GM18909 (cell line): ENCODE measurements at regions not wholly inside any gene's neighbourhood (a gene's known extent, or its start where the extent isn't known, plus 50 kb on each side); places are given as distances from the start of the nearest gene placed in this dataset.
A peak's percentile ranks its signal among the peaks of the same experiment; 100 is the strongest.
"Not testable (repeated sequence)": the region's sequence is repeated elsewhere in the genome, so short reads cannot be mapped to it uniquely, and the experiment has no call there.

Experiments
- ATAC-seq: cut with Tn5 transposase; IDR thresholded peaks from one replicate; pipeline ENCODE4 v1.9.1; 2021; ENCODE audit warnings: mild to moderate bottlenecking; ENCODE audit not compliant: unreplicated experiment, poor library complexity

DNA sequence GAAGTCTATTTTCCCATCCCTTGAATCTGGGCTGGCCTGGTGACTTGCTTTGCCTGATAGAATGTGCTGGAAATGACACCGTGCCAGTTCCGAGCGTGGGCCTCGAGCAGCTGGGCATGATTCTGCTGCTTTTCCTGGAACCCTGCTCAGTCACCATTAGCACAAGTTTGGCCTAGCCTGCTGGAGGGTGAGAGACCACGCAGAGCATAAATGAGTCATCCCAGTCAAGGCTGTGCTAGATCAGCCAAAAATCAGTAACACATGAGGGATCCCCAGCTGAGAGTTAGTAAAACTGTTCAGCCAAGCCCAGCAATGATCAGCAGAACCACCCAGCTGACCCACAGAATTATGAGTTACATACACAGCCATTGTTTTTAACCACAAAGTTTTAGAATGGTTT is 74.8 kb upstream of the TOP1 start:
- no peak for ATAC-seq

- ATAC-seq = no peak
Observed at GRCh38 chr20:40954521-40955165, 74.0 kb upstream of the TOP1 start.

- ATAC-seq = no peak
Observed at GRCh38 chr20:40955326-40955725, 73.3 kb upstream of the TOP1 start.

DNA sequence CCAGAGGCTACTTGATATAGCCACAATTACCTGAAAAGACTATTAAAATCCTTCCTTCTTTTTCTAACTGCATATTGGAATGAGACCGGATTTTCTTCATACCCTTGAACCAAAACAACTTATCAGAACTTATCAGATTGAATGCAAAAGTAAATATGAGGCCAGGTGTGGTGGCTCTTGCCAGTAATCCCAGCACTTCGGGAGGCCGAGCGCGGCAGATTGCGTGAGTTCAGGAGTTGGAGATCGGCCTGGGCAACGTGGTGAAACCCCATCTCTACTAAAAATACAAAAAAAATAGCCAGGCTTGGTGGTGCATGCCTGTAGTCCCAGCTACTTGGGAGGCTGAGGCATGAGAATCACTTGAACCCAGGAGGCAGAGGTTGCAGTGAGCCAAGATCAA is 72.8 kb upstream of the TOP1 start:
- not testable (repeated sequence) for ATAC-seq

- ATAC-seq = no peak
Observed at GRCh38 chr20:40956542-40957264, 71.9 kb upstream of the TOP1 start.

GRCh38 chr20:40957265-40957760 is 71.3 kb upstream of the TOP1 start:
- ATAC-seq = no peak

DNA sequence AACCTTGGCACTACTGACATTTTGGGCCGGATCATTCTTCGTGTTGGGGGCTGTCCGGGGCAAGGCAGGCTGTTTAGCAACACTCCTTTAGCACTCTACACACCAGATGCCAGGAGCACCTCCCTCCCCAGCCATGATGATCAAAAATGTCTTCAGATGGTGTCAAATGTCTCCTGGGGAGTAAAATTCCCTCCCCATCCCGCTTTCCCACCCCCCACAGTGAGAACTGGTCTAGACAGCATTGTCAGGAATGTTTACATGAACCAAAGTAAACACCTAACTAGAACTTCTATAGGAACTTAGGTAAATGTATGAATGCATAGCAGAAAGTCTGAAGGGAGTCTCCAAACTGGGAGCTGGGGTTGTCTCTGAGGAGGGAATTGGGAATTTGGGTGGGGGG is 70.0 kb upstream of the TOP1 start:
- no peak for ATAC-seq

DNA sequence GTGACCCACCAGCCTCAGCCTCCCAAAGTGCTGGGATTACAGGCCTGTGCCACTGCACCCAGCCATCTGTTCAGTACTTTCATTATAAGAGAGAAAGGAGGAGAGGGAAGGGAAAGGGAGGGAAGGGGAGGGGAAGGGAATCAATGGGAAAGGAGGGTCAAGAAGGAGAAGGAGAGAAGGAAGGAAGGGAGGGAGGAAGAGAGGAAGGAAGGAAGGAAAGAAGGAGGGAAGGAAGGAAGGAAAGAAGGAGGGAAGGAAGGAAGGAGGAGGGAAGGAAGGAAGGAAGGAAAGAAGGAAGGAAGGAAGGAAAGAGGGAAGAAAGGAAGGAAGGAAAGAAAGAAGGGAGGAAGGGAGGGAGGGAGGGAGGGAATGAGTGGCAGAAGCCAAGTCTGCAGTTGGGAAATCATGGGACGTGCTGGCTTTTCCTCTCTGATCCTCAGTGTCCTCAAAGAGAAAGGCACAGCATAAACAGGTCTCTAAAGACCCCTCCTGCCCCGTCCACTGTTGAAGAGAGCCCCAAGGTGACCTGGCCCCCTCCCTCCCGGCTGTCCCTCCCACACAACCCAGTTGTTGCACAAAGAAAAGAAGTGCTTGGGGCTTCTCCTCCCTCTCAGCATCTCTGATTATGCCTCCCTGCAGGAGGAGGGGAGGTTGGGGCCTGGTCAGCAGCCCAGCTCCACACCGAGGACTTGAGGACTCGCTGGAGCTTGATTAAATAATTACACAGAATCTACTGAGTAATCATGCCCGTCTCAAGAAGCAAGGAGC is 69.1 kb upstream of the TOP1 start:
- no peak for ATAC-seq

DNA sequence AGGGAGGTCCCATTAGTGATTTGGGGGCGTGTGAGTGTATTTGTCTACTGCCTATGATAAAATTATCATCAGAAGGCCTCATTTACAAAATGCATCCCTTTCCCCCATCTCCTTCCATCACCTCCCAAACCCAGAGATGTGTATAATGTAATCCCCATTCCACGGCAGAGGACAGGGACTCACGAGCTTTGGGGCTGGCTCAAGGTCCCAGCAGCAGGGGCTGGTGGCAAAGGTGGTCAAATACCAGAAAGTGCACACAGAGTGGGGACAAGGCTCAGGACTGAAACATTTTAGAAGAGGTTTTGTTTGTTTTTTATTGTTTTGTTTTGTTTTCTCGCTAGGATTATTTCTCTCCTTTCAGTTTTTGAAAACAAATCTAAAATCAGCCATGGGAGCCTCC is 68.5 kb upstream of the TOP1 start:
- ATAC-seq = no peak

- no peak for ATAC-seq
Observed at GRCh38 chr20:40960521-40960956, 68.1 kb upstream of the TOP1 start.

- ATAC-seq = no peak
Observed at GRCh38 chr20:40961176-40961575, 67.4 kb upstream of the TOP1 start.

DNA sequence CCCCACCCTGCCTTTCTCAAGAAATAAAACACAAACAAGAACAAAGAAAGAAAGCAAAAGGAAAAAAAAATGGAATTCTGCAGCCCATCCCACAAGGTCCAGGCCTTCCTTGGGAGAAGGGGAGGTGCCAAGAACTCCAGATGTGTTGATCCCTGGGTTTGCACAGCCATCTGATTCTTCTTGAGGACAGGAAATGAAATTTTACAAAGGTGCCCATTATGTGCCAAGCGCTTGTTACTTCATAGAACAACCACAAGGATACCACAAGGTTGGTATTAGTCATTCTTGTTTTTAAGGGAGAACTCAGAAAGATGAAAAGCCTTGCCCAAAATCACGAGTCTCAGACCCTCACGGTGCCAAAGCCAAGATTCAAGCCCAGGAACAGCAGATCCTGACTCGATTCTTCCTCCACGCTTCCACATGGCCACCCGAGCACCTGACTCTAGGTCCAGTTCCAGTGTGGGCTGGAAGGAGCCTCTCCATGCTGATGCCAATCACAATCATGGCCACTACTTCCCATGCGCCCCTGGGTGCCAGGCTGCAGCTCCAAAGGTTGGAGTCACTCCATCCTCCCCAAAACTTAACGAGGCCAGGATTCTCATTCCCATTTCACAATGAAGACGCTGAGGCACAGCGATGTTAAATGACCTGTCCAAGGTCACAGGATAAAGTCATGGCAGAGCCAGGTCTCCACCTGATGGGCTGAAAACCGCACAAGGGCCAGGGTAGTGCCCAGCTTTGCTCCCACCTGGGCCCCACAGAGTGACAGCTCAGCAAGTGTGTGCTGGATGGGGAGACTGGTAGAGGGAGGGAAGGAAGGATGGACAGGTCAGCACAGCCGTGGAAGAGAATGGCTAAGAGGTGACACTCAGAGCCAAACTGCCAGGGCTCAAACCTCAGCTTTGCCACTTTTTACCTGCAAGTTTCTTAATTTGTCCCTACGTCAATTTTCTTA is 66.7 kb upstream of the TOP1 start:
- ATAC-seq = no peak

DNA sequence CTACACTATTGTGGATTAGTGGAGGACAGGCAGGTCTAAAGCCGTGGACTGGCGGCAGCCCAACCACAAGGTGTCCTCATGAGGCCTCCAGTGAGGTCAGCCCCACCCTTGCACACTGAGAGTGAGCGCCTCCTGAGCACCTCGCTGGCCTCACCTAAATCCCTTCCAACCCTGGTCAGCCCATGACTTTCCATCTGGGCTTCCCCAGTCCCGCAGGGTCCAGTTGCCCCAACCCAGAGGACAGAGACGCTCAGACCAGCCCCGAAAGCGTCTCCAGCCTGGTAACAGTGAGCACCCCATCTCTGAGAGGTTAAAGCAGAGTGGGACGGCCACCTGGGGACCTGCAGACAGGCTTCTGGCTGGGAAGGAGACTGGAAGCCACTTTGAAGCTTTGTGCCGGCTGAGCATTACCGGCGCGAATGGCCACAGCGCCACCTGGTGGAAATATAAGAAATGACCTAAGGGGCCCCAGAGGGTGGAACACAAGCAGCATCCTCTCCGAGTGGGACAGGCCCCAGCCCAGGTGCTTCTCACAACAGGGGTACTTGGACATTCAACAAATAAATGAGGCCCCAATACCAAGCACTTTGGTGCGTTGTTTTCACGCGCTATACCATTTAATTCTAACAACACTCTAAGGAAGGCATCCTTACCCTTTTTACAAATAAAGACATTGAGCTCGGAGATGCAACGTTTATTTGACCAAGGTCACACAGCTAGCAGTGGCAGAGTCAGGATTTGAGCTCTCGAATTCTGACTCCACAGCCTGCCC is 65.7 kb upstream of the TOP1 start:
- peak; percentile 61 for ATAC-seq

DNA sequence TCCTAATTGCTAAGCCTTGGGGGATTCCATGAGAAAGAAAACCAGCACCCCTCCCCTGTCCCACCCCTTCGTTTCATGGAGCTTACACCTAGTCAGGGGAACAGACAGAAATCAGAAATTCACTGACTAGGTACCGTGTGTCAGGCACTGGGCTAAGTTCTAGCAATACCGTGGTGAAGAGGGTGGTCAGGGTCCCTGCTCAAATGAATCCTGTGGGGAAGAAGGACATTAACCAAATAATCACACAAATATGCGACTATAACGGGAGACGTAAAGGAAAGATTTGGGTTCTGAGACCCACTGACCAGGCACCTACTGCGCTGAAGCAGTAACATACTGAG is 65.1 kb upstream of the TOP1 start:
- ATAC-seq = no peak

DNA sequence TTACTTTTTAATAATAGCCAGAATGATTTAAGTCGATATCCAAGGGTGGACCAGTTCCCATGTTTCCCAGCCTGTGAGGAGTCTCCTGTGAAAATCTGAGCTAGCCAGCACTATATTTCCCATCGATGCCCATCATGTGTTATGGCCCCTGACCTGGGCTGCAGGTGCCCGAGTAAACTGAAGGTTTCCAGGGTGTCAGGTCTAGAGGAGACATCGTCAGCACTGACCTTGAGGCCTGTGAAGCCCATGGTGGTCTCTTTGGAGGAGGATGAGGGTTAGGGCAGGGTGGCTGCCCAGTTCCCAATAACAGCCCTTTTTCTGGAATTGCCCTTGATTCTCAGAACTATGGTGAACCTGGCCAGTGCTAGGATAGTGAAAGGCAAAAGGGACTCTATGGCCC is 63.0 kb upstream of the TOP1 start:
- no peak for ATAC-seq

DNA sequence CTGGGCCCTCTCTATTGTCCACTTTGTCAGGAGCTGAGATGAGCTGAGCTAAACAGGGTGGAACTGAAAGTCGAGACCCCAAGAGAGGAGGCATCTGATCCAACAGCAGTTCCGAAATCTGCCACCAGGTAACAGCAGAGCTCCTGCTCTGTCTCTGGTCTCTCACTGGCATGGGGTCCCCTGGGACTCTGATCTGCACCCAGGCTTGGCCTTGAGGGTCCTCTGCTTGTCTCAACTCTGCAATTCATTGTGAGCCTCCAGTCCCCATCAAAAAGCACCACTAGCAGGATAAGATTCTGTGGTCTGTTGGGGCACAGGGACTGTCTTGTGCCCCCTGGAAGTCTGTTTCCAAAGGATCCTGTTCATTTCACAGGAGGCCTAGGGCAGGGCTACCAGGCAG is 62.5 kb upstream of the TOP1 start:
- peak; percentile 69 for ATAC-seq

GRCh38 chr20:40966516-40967185 is 62.0 kb upstream of the TOP1 start:
- no peak for ATAC-seq

- no peak for ATAC-seq
Observed at GRCh38 chr20:40967700-40968099, 60.9 kb upstream of the TOP1 start.
